Common myeloid progenitor, CD34-positive (primary cell): ENCODE measurements at regions not wholly inside any gene's neighbourhood (a gene's known extent, or its start where the extent isn't known, plus 50 kb on each side); places are given as distances from the start of the nearest gene placed in this dataset.
"Not testable (repeated sequence)": the region's sequence is repeated elsewhere in the genome, so short reads cannot be mapped to it uniquely, and the experiment has no call there.

Experiments
- CTCF ChIA-PET: fragments of 350-600 bp; sonication (Branson Sonifier 250); formaldehyde crosslinking; loops from one replicate; lab custom pipeline; 2021; ENCODE audit warnings: antibody characterized with exemption; lab: Charles Lee
- POLR2A ChIA-PET: fragments of 350-600 bp; sonication (Branson Sonifier 250); formaldehyde crosslinking; loops from one replicate; lab custom pipeline; 2021; ENCODE audit warnings: antibody characterized with exemption; lab: Charles Lee
- DNase-seq, 3 donors: peaks; one replicate each; pipeline versions ENCODE4 v3.0.0 to v3.0.0-alpha.2; 2013
- H3K27ac ChIP-seq, 2 experiments: 1 replicate in 1 of 2; 2 replicates in 1 of 2; pipeline ENCODE4 v1.7.0; 2013; ENCODE audit warnings: inconsistent platforms in 2 of 2, low read length in 2 of 2, mild to moderate bottlenecking in 2 of 2, low read depth in 1 of 2, moderate library complexity in 1 of 2; ENCODE audit not compliant: severe bottlenecking in 2 of 2, insufficient read depth in 1 of 2, poor library complexity in 1 of 2
- H3K27me3 ChIP-seq, 5 experiments: replicated peaks in 2 of 5; 1 replicate in 3 of 5; 2 replicates in 2 of 5; pipeline versions ENCODE4 v1.6.1 to v1.7.0; 2013; ENCODE audit warnings: low read length in 4 of 5, mild to moderate bottlenecking in 2 of 5, moderate library complexity in 2 of 5, inconsistent platforms in 1 of 5; ENCODE audit not compliant: insufficient read depth in 5 of 5, control insufficient read depth in 4 of 5
- H3K36me3 ChIP-seq, 4 experiments: 1 replicate in 2 of 4; 2 replicates in 2 of 4; pipeline versions ENCODE4 v1.6.1 to v1.7.0; 2013; ENCODE audit warnings: low read length in 3 of 4, control low read depth in 1 of 4, mild to moderate bottlenecking in 1 of 4; ENCODE audit not compliant: control insufficient read depth in 4 of 4, insufficient read depth in 4 of 4
- H3K4me1 ChIP-seq, 4 experiments: 1 replicate in 3 of 4; 2 replicates in 1 of 4; pipeline versions ENCODE4 v1.6.1 to v1.7.1; 2013; ENCODE audit warnings: low read length in 3 of 4, mild to moderate bottlenecking in 3 of 4, control low read depth in 1 of 4, inconsistent platforms in 1 of 4, moderate library complexity in 1 of 4; ENCODE audit not compliant: control insufficient read depth in 4 of 4, insufficient read depth in 4 of 4; ENCODE audit errors: control extremely low read depth in 1 of 4
- H3K4me3 ChIP-seq, 7 experiments: 1 replicate in 4 of 7; 2 replicates in 3 of 7; pipeline versions ENCODE4 v1.5.1 to v1.7.0; 2013; ENCODE audit warnings: mild to moderate bottlenecking in 7 of 7, low read length in 6 of 7, moderate library complexity in 6 of 7, inconsistent platforms in 2 of 7, low read depth in 2 of 7, control low read depth in 1 of 7; ENCODE audit not compliant: insufficient read depth in 4 of 7, control insufficient read depth in 1 of 7; ENCODE audit errors: extremely low read depth in 1 of 7
- H3K9me3 ChIP-seq, 5 experiments: 1 replicate in 4 of 5; 2 replicates in 1 of 5; pipeline versions ENCODE4 v1.6.1 to v1.7.1; 2013; ENCODE audit warnings: low read length in 4 of 5, mild to moderate bottlenecking in 2 of 5, inconsistent platforms in 1 of 5, low read depth in 1 of 5, moderate library complexity in 1 of 5; ENCODE audit not compliant: control insufficient read depth in 4 of 5, insufficient read depth in 2 of 5; ENCODE audit errors: control extremely low read depth in 1 of 5
- WGBS: methylation state at CpG from one replicate; pipeline ENCODE4 v1.1.5; 2013; ENCODE audit not compliant: insufficient coverage; 5-methylcytosine and 5-hydroxymethylcytosine counted together

- DNase-seq, H3K4me3 ChIP-seq, H3K27me3 ChIP-seq, H3K27ac ChIP-seq, H3K9me3 ChIP-seq, CTCF ChIA-PET, H3K4me1 ChIP-seq, H3K36me3 ChIP-seq, POLR2A ChIA-PET: not testable (repeated sequence)
- WGBS = 96% methylated on average over 14 of the region's 18 CpGs
These were observed 776.3 kb downstream of the GRIK2 start for GRCh38 chr6:102169802-102170201.

GRCh38 chr6:102187186-102187585 is 793.7 kb downstream of the GRIK2 start:
- POLR2A ChIA-PET = no interaction called here
- H3K9me3 ChIP-seq = no peaks in the 10 kb centered on the region
- WGBS = no CpG with 5 or more reads among the region's 2 CpGs
- no peak overlapping the region for H3K27ac ChIP-seq
- CTCF ChIA-PET = no interaction called here
- no peak for DNase-seq
- H3K4me1 ChIP-seq = no peaks in the 10 kb centered on the region
- no peaks in the 10 kb centered on the region for H3K36me3 ChIP-seq
- H3K4me3 ChIP-seq = no peak overlapping the region
- H3K27me3 ChIP-seq = no peaks in the 10 kb centered on the region

- ChIA-PET POLR2A (no interaction called here), CTCF (no interaction called here)
- H3K4me1 ChIP-seq = no peaks in the 10 kb centered on the region
- H3K36me3 ChIP-seq = no peaks in the 10 kb centered on the region
- no peak overlapping the region for H3K27ac ChIP-seq
- no peak for DNase-seq
- no peak overlapping the region for H3K4me3 ChIP-seq
- H3K27me3 ChIP-seq = no peaks in the 10 kb centered on the region
- H3K9me3 ChIP-seq = peaks cover 2 to 17% (median 7%) of the 10 kb centered on the region in 5 experiments
- WGBS = 86% methylated on average over 1 of the region's 1 CpG
These were observed 801.8 kb downstream of the GRIK2 start for GRCh38 chr6:102195311-102195710.

- POLR2A ChIA-PET = no interaction called here
These were observed 803.7 kb downstream of the GRIK2 start for GRCh38 chr6:102197211-102197610.

GRCh38 chr6:102204351-102204750 is 810.8 kb downstream of the GRIK2 start:
- Histone ChIP-seq H3K36me3 (no peaks in the 10 kb centered on the region), H3K4me3 (no peak overlapping the region), H3K27me3 (no peaks in the 10 kb centered on the region), H3K27ac (no peak overlapping the region), H3K9me3 (no peaks in the 10 kb centered on the region), H3K4me1 (no peaks in the 10 kb centered on the region)
- WGBS = no CpG with 5 or more reads among the region's 3 CpGs
- ChIA-PET CTCF (no interaction called here), POLR2A (no interaction called here)
- DNase-seq = no peak

More at GRCh38 chr6:102197211-102197610, 803.7 kb downstream of the GRIK2 start:
- H3K27ac ChIP-seq = no peak overlapping the region
- no peak for DNase-seq
- WGBS = 92% methylated on average over 3 of the region's 3 CpGs
- H3K4me1 ChIP-seq = no peaks in the 10 kb centered on the region
- peaks cover 2 to 17% (median 7%) of the 10 kb centered on the region in 5 experiments for H3K9me3 ChIP-seq
- no peaks in the 10 kb centered on the region for H3K36me3 ChIP-seq
- no peak overlapping the region for H3K4me3 ChIP-seq
- H3K27me3 ChIP-seq = no peaks in the 10 kb centered on the region
- CTCF ChIA-PET = interaction anchor here (0.6 kb wide), 1 partner anchor 21 kb away, joined by 3 read pairs; no protein-coding TSS in a partner anchor

- CTCF ChIA-PET = no interaction called here
- Histone ChIP-seq H3K4me3 (no peak overlapping the region), H3K27ac (no peak overlapping the region), H3K36me3 (no peaks in the 10 kb centered on the region), H3K9me3 (no peaks in the 10 kb centered on the region), H3K4me1 (no peaks in the 10 kb centered on the region), H3K27me3 (no peaks in the 10 kb centered on the region)
- no CpG with 5 or more reads among the region's 3 CpGs for WGBS
- POLR2A ChIA-PET = no interaction called here
- no peak for DNase-seq
These were observed 821.9 kb downstream of the GRIK2 start for GRCh38 chr6:102215425-102215824.

GRCh38 chr6:102216232-102216631 is 822.7 kb downstream of the GRIK2 start:
- DNase-seq = no peak
- Histone ChIP-seq H3K4me1 (no peaks in the 10 kb centered on the region), H3K4me3 (no peak overlapping the region), H3K36me3 (no peaks in the 10 kb centered on the region), H3K27ac (no peak overlapping the region), H3K9me3 (no peaks in the 10 kb centered on the region), H3K27me3 (no peaks in the 10 kb centered on the region)
- ChIA-PET POLR2A (no interaction called here), CTCF (no interaction called here)
- WGBS = 100% methylated on average over 2 of the region's 2 CpGs
